ENCODE measurements at regions not wholly inside any gene's neighbourhood (a gene's known extent, or its start where the extent isn't known, plus 50 kb on each side); places are given as distances from the start of the nearest gene placed in this dataset.

- TF ChIP-seq CTCF (IDR thresholded peaks at IDR 0.05; ENCODE audit: low read depth, low read length, poor library complexity, severe bottlenecking) (no peak), EZH2phosphoT487 (IDR thresholded peaks at IDR 0.05; ENCODE audit: borderline replicate concordance, low read length) (no peak)
These were observed 854.6 kb downstream of the RNF144A start for GRCh38 chr2:7771781-7772180.

All from DOHH2 (cell line).